C4-2B (cell line): ENCODE measurements at regions not wholly inside any gene's neighbourhood (a gene's known extent, or its start where the extent isn't known, plus 50 kb on each side); places are given as distances from the start of the nearest gene placed in this dataset.

Source experiments
- CTCF ChIP-seq: fragments of 450-650 bp; conservative IDR thresholded peaks from 2 replicates; pipeline ENCODE4 v1.5.1; 2017; ENCODE audit warnings: mild to moderate bottlenecking
- ZFX ChIP-seq: fragments of 450-650 bp; IDR thresholded peaks from 2 replicates; pipeline ENCODE4 v1.6.1; 2017

- TF ChIP-seq CTCF (no peak), ZFX (no peak)
Observed at GRCh38 chr10:129089341-129089740, 377.7 kb upstream of the MGMT start.
